ENCODE measurements at regions not wholly inside any gene's neighbourhood (a gene's known extent, or its start where the extent isn't known, plus 50 kb on each side); places are given as distances from the start of the nearest gene placed in this dataset.

DNA sequence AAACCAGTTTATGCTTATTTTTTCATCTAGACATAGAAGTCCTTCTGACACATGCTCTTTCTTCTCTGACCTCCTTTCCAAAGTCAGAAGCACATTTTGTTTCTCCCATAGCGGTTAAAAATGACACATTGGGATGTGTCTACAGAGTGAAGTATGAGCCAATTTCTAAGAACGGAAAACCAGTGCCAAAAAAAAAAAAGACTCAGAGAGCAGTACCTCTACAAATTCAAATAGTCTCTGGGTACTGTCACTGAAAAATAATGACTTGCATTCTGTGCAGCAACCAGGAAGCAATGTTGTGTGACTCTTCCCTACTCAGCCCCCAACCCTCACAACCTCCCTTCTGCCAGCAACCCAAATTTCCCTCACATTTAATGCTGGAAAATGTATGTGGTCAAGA, 145.5 kb upstream of the PMFBP1 start:
- Histone ChIP-seq H3K27me3 (replicated peaks; ENCODE audit: insufficient read depth) (no peaks in the 10 kb centered on the region), H3K9me3 (no peaks in the 10 kb centered on the region), H3K4me3 (no peak overlapping the region), H3K4me1 (replicated peaks) (no peaks in the 10 kb centered on the region), H3K36me3 (no peaks in the 10 kb centered on the region), H3K27ac (no peak overlapping the region)
- intact Hi-C loops (cut with DNase I): no loop called here
- 17% methylated on average over 2 of the region's 2 CpGs for whole genome bisulfite sequencing
- TF ChIP-seq POLR2A (IDR thresholded peaks at IDR 0.05) (no peak), POLR2AphosphoS5 (IDR thresholded peaks at IDR 0.05) (no peak)
- TF ChIP-seq, protein P1, sequence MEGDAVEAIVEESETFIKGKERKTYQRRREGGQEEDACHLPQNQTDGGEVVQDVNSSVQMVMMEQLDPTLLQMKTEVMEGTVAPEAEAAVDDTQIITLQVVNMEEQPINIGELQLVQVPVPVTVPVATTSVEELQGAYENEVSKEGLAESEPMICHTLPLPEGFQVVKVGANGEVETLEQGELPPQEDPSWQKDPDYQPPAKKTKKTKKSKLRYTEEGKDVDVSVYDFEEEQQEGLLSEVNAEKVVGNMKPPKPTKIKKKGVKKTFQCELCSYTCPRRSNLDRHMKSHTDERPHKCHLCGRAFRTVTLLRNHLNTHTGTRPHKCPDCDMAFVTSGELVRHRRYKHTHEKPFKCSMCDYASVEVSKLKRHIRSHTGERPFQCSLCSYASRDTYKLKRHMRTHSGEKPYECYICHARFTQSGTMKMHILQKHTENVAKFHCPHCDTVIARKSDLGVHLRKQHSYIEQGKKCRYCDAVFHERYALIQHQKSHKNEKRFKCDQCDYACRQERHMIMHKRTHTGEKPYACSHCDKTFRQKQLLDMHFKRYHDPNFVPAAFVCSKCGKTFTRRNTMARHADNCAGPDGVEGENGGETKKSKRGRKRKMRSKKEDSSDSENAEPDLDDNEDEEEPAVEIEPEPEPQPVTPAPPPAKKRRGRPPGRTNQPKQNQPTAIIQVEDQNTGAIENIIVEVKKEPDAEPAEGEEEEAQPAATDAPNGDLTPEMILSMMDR (IDR thresholded peaks at IDR 0.05): no peak
- DNase-seq (ENCODE audit: low spot score): no peak

DNA sequence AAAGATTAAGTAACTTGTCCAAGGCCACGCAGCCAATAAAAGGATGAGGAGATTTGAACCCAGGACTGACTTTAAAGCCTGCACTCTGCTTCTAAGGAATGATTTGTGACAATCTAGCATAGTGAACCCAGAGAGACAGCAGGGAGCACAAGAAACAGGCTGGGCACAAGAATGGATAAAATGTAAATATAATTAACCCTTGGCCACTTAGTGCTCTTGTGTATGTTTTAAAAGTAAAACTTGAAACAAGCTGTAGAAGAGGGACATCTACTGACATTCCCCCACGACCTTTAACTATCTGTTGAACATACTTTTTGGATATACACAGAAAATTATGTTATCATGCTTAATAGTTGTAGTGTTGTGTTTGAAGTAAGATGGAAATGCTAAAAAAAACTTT, 141.9 kb upstream of the PMFBP1 start:
- WGBS: 76% methylated on average over 2 of the region's 2 CpGs
- no peaks in the 10 kb centered on the region for H3K4me1 ChIP-seq (replicated peaks)
- intact Hi-C loops (cut with DNase I): no loop called here

DNA sequence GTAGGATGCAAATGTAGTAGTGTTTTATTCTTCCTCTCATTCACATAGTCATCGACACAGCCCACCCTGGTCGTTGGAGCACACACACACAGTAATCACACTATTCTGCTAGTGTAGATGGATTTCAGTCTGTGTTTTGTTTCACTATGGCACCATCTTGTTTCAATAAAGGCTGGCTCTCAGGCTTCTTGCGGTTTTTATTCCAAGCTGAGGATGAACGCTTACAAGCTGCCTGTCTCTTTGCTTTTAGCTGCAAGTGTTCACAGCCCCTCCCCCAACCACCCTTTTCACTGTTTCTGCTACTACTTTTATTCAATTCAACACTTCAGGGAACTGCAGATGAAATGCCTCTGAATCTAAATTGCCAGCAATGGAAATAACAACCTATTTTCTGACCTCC, 140.9 kb upstream of the PMFBP1 start:
- intact Hi-C loops (cut with DNase I): no loop called here
- no peak for TF ChIP-seq POLR2AphosphoS5 (IDR thresholded peaks at IDR 0.05)
- no peak for TF ChIP-seq POLR2A (IDR thresholded peaks at IDR 0.05)
- TF ChIP-seq, protein P1 (IDR thresholded peaks at IDR 0.05): no peak
- no peak for DNase-seq (ENCODE audit: low spot score)
- Histone ChIP-seq H3K36me3 (no peaks in the 10 kb centered on the region), H3K4me3 (no peak overlapping the region), H3K27ac (no peak overlapping the region), H3K27me3 (replicated peaks; ENCODE audit: insufficient read depth) (no peaks in the 10 kb centered on the region), H3K9me3 (no peaks in the 10 kb centered on the region), H3K4me1 (replicated peaks) (no peaks in the 10 kb centered on the region)
- WGBS: 56% methylated on average over 4 of the region's 4 CpGs

More for the DNA sequence above, 141.9 kb upstream of the PMFBP1 start:
- no peak for DNase-seq (ENCODE audit: low spot score)
- no peak for TF ChIP-seq POLR2A (IDR thresholded peaks at IDR 0.05)
- no peak for TF ChIP-seq POLR2AphosphoS5 (IDR thresholded peaks at IDR 0.05)
- TF ChIP-seq, protein P1 (IDR thresholded peaks at IDR 0.05): no peak
- Histone ChIP-seq H3K4me3 (no peak overlapping the region), H3K9me3 (no peaks in the 10 kb centered on the region), H3K27me3 (replicated peaks; ENCODE audit: insufficient read depth) (no peaks in the 10 kb centered on the region), H3K36me3 (no peaks in the 10 kb centered on the region), H3K27ac (no peak overlapping the region)

DNA sequence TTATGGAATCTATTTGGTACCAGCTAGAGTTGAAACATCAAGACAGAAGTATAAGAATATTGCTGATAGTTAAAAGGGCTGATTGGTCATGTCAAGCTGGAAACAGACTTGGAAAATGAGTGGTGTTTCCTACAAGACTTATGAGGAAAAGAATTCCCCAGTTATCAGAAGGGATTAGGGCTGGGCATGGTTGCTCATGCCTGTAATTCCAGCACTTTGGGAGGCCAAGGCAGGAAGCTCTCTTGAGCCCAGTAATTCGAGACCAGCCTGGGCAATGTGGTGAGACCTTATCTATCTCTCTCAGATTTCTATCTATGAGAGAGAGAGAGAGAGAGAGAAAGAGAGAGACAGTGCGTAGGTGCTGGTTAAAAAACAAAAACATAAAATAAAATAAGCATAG, 139.5 kb upstream of the PMFBP1 start:
- no peak for TF ChIP-seq POLR2A (IDR thresholded peaks at IDR 0.05)
- no peak for TF ChIP-seq POLR2AphosphoS5 (IDR thresholded peaks at IDR 0.05)
- no peak overlapping the region for H3K27ac ChIP-seq
- H3K9me3 ChIP-seq: no peaks in the 10 kb centered on the region
- no peaks in the 10 kb centered on the region for H3K36me3 ChIP-seq
- no peaks in the 10 kb centered on the region for H3K4me1 ChIP-seq (replicated peaks)
- H3K4me3 ChIP-seq: no peak overlapping the region
- intact Hi-C loops (cut with DNase I): no loop called here
- 81% methylated on average over 2 of the region's 2 CpGs for WGBS
- no peaks in the 10 kb centered on the region for H3K27me3 ChIP-seq (replicated peaks; ENCODE audit: insufficient read depth)
- DNase-seq (ENCODE audit: low spot score): no peak

DNA sequence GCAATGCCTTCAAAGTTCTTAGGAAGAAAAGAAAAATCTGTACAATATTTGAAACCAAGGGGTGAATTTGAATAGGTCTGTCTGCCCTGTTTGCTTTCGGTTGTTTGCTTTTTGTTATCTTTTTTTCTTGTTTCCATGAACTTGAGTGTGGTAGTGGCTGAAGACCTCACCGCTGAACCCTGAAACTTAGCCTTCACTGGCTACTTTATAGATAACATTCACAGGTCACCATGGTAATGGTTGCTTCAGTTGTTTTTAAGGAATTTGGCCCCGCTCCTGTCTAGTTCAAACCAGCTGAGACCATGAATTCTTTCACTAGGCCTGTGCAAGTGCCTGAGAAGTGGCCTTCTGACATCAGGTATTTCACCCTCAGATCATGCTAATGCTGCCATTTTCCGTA, 137.0 kb upstream of the PMFBP1 start:
- Histone ChIP-seq H3K36me3 (no peaks in the 10 kb centered on the region), H3K4me1 (replicated peaks) (no peaks in the 10 kb centered on the region), H3K4me3 (no peak overlapping the region), H3K27me3 (replicated peaks; ENCODE audit: insufficient read depth) (no peaks in the 10 kb centered on the region), H3K9me3 (no peaks in the 10 kb centered on the region), H3K27ac (no peak overlapping the region)
- intact Hi-C loops (cut with DNase I): no loop called here
- WGBS: 86% methylated on average over 4 of the region's 4 CpGs
- no peak for DNase-seq (ENCODE audit: low spot score)
- TF ChIP-seq POLR2AphosphoS5 (IDR thresholded peaks at IDR 0.05) (no peak), POLR2A (IDR thresholded peaks at IDR 0.05) (no peak)
- TF ChIP-seq, protein P1 (IDR thresholded peaks at IDR 0.05): no peak
